Astrocyte of the hippocampus (primary cell): ENCODE measurements at regions not wholly inside any gene's neighbourhood (a gene's known extent, or its start where the extent isn't known, plus 50 kb on each side); places are given as distances from the start of the nearest gene placed in this dataset.
A peak's percentile ranks its signal among the peaks of the same experiment; 100 is the strongest.
"Not testable (repeated sequence)": the region's sequence is repeated elsewhere in the genome, so short reads cannot be mapped to it uniquely, and the experiment has no call there.

Experiments
- DNase-seq: peaks from one replicate; pipeline ENCODE4 v3.0.0; 2011; ENCODE audit warnings: low read depth, low spot score

DNA sequence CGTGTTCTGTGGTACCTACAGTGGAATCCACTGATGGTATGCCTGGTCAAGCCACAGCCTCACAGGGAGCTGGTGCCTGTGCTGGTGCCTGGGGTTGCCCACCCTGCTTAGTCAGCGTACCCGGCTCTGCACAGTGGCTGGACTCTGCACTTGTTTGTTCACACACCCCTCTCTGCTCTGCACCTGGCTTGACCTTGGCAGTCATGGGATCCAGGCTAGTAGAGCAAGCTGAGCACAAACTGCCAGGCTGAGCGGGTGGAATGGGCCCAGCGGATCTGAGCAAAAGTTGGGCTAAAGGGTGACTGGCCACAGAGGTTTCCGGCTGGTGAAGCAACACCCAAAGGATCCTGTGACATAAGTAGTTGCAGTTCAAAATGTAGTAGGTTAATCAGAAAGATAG lies 163.5 kb downstream of the CDH19 start:
- DNase-seq: no peak

DNA sequence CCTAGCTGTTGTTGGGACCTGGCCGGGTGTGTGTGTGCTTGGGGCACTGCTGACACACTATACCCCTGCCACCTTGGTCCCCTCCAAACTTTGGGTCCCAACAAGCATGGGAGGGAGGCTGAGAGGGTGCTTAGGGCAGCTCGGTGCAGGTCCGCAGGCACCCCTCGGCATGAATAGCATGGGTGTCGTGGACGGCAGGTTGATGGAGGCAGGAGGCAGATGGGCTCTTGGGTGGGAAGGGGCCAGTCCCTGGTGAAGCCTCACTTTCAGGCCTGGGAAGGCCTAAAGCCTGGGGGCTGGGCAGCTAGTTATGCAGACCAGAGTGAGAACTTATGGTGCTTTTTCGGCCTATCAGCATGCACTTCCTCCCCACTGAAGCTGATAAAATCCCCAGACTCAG lies 164.2 kb downstream of the CDH19 start:
- DNase-seq: no peak

DNA sequence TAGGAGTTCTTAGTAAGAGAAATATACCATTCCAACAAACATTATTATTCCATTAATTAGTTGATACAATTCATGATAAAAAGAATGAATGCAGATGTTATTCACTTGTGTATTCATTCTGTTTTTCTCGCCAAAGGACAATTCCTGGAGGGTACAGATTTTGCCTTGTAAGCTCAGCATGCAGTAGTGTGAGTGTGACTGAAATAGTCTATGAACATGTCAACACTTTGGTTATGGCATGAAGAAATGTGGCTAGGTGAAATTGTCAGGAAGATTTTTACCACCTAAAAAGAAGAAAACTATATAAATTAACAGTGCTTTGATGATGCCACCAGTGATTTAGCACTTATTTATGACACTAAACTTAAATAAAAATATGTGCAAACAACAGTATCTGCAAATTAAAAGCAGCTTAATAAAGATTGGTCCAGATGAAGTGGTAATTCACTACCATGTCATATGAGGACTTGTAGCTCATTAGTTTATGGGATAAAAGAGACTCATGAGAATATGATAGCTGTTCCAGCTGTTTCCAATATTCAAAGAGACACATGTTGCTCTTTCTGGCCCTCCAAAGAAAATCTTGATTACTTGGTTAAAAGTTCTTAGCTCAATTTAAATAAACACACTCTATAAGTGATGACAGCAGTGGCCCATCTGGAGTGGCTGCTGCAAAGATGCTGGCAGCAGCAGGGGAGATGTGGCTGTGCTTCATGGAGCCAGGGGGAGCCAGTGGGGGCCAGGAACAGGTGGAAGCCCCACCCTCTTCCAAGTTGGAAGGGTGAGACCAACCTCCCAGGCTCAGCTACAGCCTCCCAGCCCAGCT lies 165.0 kb downstream of the CDH19 start:
- no peak for DNase-seq

DNA sequence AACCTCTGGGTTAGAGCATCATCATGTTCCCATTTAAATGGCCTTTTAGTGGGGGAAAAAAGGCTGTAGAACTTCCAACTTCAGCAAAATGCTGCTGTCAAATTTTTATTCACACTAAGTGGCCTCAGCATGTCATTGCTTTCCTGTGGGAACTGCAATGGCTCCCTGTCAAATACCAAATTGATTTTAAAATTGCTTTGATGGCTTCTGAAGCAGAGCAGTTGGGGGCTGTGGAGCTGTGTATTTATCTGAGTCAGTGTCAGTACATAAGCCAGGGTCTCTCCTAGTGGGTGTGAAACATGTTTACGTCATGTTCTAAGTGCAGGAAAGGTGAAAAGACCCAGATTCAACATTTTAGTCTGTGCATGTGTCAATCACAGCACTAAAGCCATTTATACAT lies 171.3 kb downstream of the CDH19 start:
- no peak for DNase-seq

DNA sequence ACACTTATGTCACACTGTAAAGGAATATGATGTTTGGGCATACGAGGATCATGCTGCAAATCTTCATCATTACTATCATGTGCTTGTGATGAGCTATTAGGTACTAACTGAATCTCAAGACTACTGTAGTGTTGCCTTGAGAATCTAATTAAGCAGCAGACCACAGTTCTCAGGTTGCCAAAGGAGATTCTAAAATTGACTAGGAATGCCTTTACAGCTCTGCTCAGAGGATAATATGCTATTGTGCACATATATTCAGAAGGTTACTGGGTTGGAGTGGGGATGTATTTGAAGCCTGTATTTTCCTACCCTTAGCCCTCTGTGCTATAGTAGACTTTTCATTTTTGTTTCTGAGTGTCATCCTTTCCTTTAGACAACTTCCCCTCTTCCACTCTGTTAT lies 175.1 kb downstream of the CDH19 start:
- no peak for DNase-seq

DNA sequence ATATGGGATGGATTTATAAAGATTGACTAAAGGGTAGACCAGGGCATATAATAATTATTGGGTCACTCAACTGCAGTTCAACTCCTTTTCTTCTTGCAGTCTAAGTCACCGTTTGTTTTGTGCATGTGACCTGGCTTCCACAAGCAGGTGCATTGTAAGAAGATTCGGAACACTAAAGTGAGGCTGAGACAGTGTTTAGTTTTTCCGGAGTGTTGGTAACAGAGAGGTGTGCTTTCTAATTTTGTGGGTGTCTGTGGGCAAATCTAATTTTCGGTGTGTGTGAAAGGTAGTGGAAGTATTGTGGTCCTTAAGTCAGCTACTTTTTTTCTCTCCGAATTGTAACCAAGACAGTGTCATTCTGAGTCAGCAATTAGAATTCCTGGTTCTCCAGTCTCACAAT lies 184.5 kb downstream of the CDH19 start:
- no peak for DNase-seq

DNA sequence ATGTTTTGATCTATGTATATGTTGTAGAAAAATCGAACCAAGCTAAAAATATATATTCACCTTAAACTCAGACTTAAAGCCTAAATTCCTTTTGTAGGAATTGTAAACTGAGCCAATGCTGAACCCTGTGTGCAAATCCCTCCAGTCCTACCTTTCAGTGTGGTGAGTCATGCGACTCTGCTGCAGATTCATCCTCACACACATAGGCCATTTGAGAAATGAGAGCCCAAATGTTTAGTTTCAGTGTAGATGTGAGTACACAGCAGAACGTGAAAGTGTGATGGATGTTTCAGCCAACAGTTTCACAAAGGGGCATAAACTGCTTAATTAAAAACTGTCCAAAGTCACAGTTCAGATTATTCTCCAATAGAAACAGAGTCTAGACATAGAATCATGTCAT lies 193.2 kb downstream of the CDH19 start:
- DNase-seq: no peak

DNA sequence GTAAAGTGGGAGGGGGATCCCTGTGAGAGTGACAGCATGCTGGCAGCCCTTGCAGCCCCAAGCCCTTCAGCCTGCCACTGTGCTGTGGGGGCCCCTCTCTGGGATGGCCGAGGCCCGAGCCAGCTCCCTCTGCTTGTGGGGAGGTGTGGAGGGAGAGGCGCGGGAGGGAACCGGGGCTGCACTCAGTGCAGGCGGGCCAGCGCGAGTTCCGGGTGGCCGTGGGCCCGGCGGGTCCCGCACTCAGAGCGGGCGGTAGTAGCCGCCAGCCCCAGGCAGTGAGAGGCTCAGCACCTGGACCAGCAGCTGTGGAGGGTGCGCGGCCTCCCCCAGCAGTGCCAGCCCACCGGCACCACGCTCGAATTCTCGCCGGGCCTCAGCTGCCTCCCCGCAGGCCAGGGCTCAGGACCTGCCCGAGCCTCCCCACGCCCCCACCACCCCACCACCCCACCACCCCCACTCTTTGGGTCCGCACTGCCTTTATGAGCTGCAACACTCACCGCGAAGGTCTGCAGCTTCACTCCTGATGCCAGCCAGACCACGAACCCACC lies 208.1 kb downstream of the CDH19 start:
- no peak for DNase-seq

DNA sequence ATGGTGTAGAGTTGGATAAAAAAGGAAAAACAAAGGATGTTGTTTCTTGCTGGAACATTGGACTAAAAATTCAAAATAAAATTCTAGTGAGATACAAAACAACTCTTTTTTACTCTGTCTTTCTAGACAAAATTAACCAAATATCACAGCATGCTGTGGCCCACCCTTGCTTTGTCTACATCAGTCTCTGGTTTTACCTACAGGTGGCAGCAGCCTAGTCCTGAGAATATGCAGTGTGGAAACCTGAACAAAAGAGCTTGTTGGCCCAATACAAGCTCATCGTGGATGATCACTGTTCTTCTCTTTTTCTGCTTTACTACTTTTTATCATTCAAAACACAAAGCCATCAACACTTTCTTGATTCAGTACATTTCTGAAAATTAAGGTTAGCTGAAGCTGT lies 210.4 kb downstream of the CDH19 start:
- DNase-seq: no peak

DNA sequence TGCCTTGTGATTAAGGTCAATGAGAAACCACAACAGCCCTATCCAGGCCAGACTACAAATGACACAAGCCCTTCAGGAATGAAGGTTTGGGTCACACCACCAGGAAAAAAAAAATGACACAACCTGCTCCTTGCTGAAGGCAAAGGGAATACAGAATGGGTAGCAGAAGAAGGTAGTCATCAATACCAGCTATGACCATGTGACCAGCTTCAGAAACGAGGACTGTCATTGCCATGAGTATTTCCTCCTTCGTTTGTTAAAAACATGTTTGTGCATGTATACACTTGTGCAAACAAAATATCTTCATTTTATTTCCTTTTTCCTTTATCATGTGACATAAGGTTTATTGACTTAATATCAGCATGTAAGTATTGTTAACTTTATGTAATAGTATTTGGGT lies 226.6 kb downstream of the CDH19 start:
- no peak for DNase-seq

DNA sequence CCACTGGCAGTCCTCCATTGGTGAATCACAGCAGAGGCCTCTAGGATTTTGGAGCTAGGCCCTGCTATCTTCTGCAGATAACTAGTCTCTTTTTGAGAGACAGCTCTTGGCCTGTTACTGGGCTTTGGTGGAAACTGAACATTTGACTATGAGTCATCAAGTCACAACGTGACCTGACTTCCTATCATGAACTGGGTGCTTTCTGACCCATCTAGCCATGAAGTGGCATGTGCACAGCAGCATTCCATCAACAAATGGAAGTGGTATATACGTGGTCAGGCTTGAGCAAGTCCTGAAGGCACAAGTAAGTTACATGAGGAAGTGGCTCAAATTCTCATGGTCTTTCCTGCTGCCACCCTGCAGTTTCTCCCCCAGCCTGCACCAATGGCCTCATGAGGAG lies 228.5 kb downstream of the CDH19 start:
- not testable (repeated sequence) for DNase-seq

DNA sequence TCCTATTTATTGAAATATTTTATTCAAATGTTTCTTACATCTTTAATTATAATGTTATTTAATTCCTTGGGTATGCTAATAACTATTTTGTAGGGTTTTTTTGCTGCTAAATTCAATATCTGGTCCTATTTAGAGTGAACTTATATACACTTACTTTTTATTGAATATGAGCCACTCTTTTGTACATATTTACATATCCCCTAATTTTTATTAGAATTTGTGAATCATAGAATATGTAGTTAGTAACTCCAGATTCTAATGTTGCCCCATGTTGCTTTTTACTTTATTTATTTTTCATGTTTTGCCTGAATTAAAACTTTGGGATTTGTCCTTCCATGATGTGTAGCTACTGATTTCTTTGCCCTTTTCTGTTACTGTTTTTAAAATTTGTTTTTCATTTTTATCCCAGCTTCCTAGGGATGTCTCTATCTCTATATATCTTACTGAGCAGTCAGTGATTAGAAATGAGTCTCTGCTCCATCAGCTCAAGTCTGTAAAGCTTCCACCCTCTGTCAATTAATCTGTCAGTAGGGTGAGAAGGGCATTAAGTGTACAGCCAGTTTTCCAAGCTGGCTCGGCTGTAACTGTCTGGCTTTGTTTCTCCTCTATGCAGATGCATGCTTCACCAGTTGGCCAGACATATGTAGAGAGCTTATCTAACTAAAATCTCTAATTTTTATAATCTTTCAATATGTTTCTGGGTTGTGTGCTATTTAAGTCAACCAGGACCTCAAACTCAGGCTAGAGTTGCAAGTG lies 256.9 kb downstream of the CDH19 start:
- DNase-seq: no peak

DNA sequence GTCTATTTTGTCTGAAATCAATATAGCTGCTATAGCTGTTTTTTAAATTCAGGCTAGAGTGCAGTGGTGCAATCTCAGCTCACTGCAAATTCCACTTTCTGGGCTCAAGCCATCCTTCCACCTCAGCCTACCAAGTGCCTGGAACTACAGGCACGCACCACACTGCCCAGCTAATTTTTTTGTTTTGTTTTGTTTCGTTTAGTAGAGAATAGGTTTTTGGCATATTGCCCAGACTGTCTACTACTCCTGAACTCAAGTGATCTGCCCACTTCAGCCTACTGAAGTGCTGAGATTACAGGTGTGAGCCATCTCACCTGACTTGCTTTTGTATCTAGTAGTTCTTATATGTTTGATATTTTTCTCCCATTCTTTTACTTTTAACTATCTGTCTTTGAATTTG lies 259.7 kb downstream of the CDH19 start:
- DNase-seq: peak; percentile 4

DNA sequence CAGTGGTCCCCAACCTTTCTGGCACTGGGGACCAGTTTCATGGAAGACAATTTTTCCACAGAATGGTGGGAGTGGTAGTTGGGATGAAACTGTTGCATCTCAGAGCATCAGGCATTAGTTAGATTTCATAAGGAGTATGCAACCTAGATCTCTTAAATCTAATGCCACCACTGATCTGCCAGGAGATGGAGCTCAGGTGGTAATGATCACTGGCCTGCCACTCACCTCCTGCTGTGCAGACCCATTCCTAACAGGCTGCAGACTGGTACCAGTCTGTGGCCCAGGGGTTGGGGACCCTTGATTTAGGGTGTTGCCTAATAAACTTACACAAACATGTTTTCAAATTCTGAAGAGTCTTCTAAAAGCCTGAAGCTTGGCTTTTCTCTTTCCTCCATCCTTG lies 261.3 kb downstream of the CDH19 start:
- DNase-seq: no peak

DNA sequence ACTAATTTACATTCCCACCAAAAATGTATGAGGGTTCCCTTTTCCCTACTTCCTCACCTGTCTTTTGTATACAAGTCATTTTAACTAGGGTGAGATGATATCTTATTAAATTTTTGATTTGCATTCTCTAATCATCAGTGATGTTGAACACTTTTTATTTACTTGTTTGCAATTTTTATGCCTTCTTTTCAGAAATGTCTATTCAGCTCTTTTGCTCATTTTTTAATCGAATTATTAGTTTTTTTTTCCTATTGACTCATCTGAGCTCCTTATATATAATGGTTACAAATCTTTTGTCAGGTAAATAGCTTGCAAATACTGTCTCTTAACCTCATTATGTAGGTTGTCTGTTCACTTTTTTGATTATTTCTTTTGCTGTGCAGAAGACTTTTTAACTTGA lies 269.4 kb downstream of the CDH19 start:
- no peak for DNase-seq

DNA sequence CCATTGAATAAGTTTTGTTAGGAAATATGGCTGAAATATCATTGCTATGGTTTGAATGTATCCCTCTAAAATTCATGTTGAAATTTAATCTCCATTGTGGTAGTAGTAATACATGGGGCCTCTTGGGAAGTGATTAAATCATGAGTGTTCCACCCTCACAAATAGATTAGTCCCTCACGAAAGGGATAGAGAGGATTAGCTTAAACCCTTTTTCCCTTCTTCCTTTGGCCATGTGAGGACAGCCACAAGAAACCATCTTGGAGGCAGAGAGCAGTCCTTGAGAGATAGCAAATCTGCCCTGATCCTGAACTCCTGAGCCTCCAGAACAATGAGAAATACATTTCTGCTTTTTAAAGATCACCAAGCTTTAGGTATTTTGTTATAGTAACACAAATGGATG lies 274.2 kb downstream of the CDH19 start:
- DNase-seq: no peak

DNA sequence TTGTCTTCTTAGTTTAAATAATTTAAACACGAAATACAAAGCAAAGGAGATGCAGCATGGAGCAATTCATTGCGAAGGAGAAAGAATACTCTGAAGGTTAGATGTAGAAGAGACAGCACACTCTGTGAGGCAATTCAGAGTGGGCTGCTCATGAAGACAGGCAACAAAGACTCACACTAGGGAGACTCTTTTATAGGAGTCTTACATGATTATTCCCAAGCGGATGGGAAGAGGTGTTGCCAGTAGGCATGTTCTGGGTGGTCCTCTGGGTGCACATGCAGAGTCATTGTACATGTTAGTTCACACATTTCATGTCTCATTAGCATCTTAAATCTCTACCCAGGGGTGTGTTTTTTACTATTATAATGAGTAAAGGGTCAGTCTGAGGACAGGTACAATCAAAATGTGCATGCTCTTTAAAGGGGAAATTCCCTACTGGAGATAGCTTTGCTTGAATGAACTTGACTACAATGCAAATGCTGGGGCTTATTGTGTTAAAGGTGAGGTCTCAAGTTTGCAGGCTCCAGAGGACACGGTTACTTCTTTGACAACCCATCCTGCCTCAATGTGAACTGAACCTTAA lies 275.5 kb downstream of the CDH19 start:
- no peak for DNase-seq

DNA sequence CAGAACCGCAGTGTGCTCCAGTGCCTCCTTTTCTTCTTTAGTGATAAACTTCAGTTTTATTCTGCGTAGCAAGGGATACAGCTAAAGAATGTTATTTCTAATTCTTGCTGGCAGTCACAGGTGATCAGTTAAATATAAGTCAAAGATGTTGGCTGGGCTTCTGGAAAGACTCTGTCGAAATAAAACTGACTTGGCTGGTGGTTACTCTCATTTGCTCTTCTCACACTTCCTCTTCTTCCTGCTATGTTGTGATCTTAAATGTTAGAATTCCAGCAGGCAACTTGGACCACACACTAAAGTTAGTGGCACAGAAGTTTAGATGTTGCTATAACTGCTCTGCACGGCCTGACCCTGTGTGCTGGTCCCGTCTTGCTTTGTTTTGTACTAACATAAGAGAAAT lies 278.6 kb downstream of the CDH19 start:
- DNase-seq: no peak

DNA sequence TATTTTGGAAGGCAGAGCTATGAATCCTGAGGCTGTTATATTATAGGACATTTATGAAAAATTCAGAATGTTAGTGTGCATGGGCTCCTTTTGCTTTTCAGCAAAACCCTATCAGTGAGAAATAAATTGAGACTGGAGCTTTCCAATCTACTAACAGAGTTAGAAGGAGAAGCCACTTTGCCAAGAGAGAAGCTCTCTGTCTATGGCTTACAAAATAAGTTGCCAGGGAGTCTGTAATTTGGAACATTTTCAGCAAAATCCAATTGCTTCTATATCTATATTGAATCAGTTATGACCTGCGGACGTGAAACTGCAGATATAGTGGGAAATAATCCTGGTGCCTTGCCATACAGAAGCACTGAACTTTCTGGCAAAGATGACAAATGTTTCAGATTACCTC lies 279.3 kb downstream of the CDH19 start:
- no peak for DNase-seq

DNA sequence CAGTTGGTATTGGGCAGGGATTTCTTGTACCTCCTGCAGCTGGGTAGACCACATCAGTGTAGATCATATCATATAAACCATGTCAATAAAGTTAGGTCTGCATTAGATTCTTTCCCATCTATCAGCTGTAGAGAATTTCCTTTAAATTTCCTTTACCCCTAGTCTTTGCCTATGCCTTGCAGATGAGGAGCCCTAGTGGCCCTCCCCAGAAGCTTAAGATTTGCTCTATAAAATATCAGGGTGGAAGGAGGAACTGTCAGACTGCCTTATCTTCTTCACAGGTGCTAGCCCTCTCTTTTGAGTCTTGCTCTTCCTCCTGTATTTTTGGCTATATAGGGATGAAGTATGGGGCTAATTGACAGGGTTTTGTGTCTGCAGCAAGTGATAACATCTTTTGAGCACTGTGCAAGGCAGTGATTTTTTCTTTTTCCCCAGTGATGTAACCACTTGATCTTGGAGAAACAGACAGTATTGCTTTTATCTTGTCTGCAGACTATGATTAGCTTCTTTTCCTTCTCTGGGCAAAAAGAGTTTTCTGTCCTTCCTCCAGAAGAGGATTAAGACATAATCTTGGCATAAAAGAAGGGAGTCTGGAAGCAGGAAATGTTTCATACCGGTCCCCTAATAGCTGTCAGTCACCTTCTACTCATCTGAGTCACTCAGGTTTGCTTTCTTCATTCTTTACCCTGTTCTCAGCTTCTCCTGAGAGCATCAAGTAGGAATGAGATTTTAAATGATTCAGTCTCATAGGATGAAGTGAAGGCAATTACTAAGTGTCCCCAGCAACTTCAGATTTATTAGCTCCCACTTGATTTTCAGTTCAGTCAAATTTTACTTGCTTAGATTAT lies 286.4 kb downstream of the CDH19 start:
- peak; percentile 1 for DNase-seq

DNA sequence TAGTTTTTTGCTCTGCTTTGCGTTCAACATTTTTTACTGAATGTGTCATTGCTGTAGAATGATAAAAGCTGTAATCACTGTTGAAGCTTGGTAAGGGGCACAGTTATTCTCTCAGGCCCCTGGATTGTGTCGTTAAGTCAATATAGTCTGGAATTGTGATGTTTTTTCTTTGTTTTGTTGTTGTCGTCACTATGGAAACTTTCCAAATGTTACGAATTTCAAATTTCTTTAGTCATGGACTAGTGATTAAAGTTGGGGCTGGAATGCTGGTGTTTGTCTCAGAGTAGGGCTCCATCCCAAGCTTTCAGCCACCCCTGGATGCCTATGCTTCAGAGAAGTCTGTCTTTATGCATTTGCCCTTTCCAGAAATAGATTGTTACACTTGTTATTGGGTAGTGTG lies 287.2 kb downstream of the CDH19 start:
- DNase-seq: peak; percentile 31

DNA sequence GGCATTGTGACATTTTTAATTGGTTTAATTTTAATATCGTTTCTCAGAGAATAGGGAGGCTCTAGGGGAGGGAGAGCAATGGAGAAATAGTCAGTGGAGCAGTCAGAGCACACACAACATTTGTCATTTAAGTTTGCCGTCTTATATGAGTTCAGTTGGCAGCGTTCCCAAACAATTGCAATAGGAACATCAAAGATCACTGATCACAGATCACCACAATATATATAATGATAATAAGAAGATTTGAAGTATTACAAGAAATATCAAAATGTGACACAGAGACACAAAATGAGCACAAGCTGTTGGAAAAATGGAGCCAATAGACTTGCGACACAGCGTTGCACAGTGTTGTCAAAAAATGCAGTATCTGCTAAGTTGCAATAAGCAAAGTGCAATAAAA lies 303.7 kb downstream of the CDH19 start:
- DNase-seq: no peak
